ENCODE measurements at regions not wholly inside any gene's neighbourhood (a gene's known extent, or its start where the extent isn't known, plus 50 kb on each side); places are given as distances from the start of the nearest gene placed in this dataset.

- no peaks in the 10 kb centered on the region for H3K27me3 Mint-ChIP-seq (ENCODE audit: low read depth)
- no peak overlapping the region for H3K4me3 Mint-ChIP-seq
- CTCF ChIA-PET = interaction anchor here (1.2 kb wide), 1 partner anchor 125 kb away, joined by 3 read pairs; no protein-coding TSS in a partner anchor
- H3K36me3 Mint-ChIP-seq (ENCODE audit: low read depth) = no peaks in the 10 kb centered on the region
- H3K9me3 Mint-ChIP-seq = no peaks in the 10 kb centered on the region
- intact Hi-C loops (cut with micrococcal nuclease) = no loop called here
- no peak for DNase-seq
- H3K4me1 Mint-ChIP-seq (ENCODE audit: low read depth) = no peaks in the 10 kb centered on the region
- H3K27ac Mint-ChIP-seq = no peak overlapping the region
Measured at GRCh38 chr5:173753307-173754168, 134.6 kb upstream of the CPEB4 start.

- no peaks in the 10 kb centered on the region for H3K4me1 Mint-ChIP-seq (ENCODE audit: low read depth)
- intact Hi-C loops (cut with micrococcal nuclease) = no loop called here
- H3K4me3 Mint-ChIP-seq = no peak overlapping the region
- H3K27me3 Mint-ChIP-seq (ENCODE audit: low read depth) = no peaks in the 10 kb centered on the region
- CTCF ChIA-PET = no interaction called here
- DNase-seq = no peak
- H3K27ac Mint-ChIP-seq = no peak overlapping the region
- no peaks in the 10 kb centered on the region for H3K36me3 Mint-ChIP-seq (ENCODE audit: low read depth)
- no peaks in the 10 kb centered on the region for H3K9me3 Mint-ChIP-seq
Measured at GRCh38 chr5:173755319-173755718, 132.8 kb upstream of the CPEB4 start.

GRCh38 chr5:173757403-173758209 lies 130.5 kb upstream of the CPEB4 start:
- DNase-seq = no peak
- Mint-ChIP-seq H3K4me3 (no peak overlapping the region), H3K27ac (no peak overlapping the region), H3K27me3 (ENCODE audit: low read depth) (no peaks in the 10 kb centered on the region), H3K36me3 (ENCODE audit: low read depth) (no peaks in the 10 kb centered on the region), H3K9me3 (no peaks in the 10 kb centered on the region), H3K4me1 (ENCODE audit: low read depth) (no peaks in the 10 kb centered on the region)
- CTCF ChIA-PET = no interaction called here
- intact Hi-C loops (cut with micrococcal nuclease) = no loop called here

GRCh38 chr5:173758676-173759075 lies 129.5 kb upstream of the CPEB4 start:
- Mint-ChIP-seq H3K9me3 (no peaks in the 10 kb centered on the region), H3K4me3 (no peak overlapping the region), H3K4me1 (ENCODE audit: low read depth) (no peaks in the 10 kb centered on the region), H3K27ac (no peak overlapping the region), H3K27me3 (ENCODE audit: low read depth) (no peaks in the 10 kb centered on the region), H3K36me3 (ENCODE audit: low read depth) (no peaks in the 10 kb centered on the region)
- CTCF ChIA-PET = interaction anchor here (0.6 kb wide), 1 partner anchor 1191 kb away, joined by 3 read pairs; no protein-coding TSS in a partner anchor
- intact Hi-C loops (cut with micrococcal nuclease) = no loop called here
- DNase-seq = no peak

- no peaks in the 10 kb centered on the region for H3K9me3 Mint-ChIP-seq
- H3K27ac Mint-ChIP-seq = no peak overlapping the region
- no peak for DNase-seq
- CTCF ChIA-PET = interaction anchor here (0.6 kb wide), 1 partner anchor 140 kb away, joined by 3 read pairs; no protein-coding TSS in a partner anchor
- no peaks in the 10 kb centered on the region for H3K4me1 Mint-ChIP-seq (ENCODE audit: low read depth)
- no peaks in the 10 kb centered on the region for H3K27me3 Mint-ChIP-seq (ENCODE audit: low read depth)
- intact Hi-C loops (cut with micrococcal nuclease) = no loop called here
- H3K4me3 Mint-ChIP-seq = no peak overlapping the region
- no peaks in the 10 kb centered on the region for H3K36me3 Mint-ChIP-seq (ENCODE audit: low read depth)
Measured at GRCh38 chr5:173759691-173760090, 128.5 kb upstream of the CPEB4 start.

- no peaks in the 10 kb centered on the region for H3K9me3 Mint-ChIP-seq
- no peaks in the 10 kb centered on the region for H3K27me3 Mint-ChIP-seq (ENCODE audit: low read depth)
- no peak for DNase-seq
- H3K4me3 Mint-ChIP-seq = no peak overlapping the region
- H3K36me3 Mint-ChIP-seq (ENCODE audit: low read depth) = no peaks in the 10 kb centered on the region
- no peaks in the 10 kb centered on the region for H3K4me1 Mint-ChIP-seq (ENCODE audit: low read depth)
- CTCF ChIA-PET = interaction anchor here (0.6 kb wide), 1 partner anchor 90 kb away, joined by 3 read pairs; no protein-coding TSS in a partner anchor
- intact Hi-C loops (cut with micrococcal nuclease) = no loop called here
- no peak overlapping the region for H3K27ac Mint-ChIP-seq
Measured at GRCh38 chr5:173760461-173761177, 127.5 kb upstream of the CPEB4 start.

- no peaks in the 10 kb centered on the region for H3K4me1 Mint-ChIP-seq (ENCODE audit: low read depth)
- no peak overlapping the region for H3K27ac Mint-ChIP-seq
- no peak for DNase-seq
- CTCF ChIA-PET = no interaction called here
- no peaks in the 10 kb centered on the region for H3K27me3 Mint-ChIP-seq (ENCODE audit: low read depth)
- H3K4me3 Mint-ChIP-seq = no peak overlapping the region
- H3K9me3 Mint-ChIP-seq = no peaks in the 10 kb centered on the region
- intact Hi-C loops (cut with micrococcal nuclease) = no loop called here
- no peaks in the 10 kb centered on the region for H3K36me3 Mint-ChIP-seq (ENCODE audit: low read depth)
Measured at GRCh38 chr5:173761178-173761513, 127.0 kb upstream of the CPEB4 start.

- H3K4me1 Mint-ChIP-seq (ENCODE audit: low read depth) = no peaks in the 10 kb centered on the region
- H3K27me3 Mint-ChIP-seq (ENCODE audit: low read depth) = no peaks in the 10 kb centered on the region
- intact Hi-C loops (cut with micrococcal nuclease) = no loop called here
- H3K9me3 Mint-ChIP-seq = no peaks in the 10 kb centered on the region
- H3K27ac Mint-ChIP-seq = no peak overlapping the region
- no peak for DNase-seq
- no peaks in the 10 kb centered on the region for H3K36me3 Mint-ChIP-seq (ENCODE audit: low read depth)
- CTCF ChIA-PET = no interaction called here
- no peak overlapping the region for H3K4me3 Mint-ChIP-seq
Measured at GRCh38 chr5:173762045-173762444, 126.1 kb upstream of the CPEB4 start.

GRCh38 chr5:173762930-173763329 lies 125.2 kb upstream of the CPEB4 start:
- Mint-ChIP-seq H3K4me1 (ENCODE audit: low read depth) (no peaks in the 10 kb centered on the region), H3K9me3 (no peaks in the 10 kb centered on the region), H3K36me3 (ENCODE audit: low read depth) (no peaks in the 10 kb centered on the region), H3K4me3 (no peak overlapping the region), H3K27ac (no peak overlapping the region), H3K27me3 (ENCODE audit: low read depth) (no peaks in the 10 kb centered on the region)
- CTCF ChIA-PET = no interaction called here
- no peak for DNase-seq
- intact Hi-C loops (cut with micrococcal nuclease) = no loop called here

GRCh38 chr5:173763410-173763809 lies 124.7 kb upstream of the CPEB4 start:
- Mint-ChIP-seq H3K4me3 (no peak overlapping the region), H3K27ac (no peak overlapping the region), H3K4me1 (ENCODE audit: low read depth) (no peaks in the 10 kb centered on the region), H3K9me3 (no peaks in the 10 kb centered on the region), H3K36me3 (ENCODE audit: low read depth) (no peaks in the 10 kb centered on the region), H3K27me3 (ENCODE audit: low read depth) (no peaks in the 10 kb centered on the region)
- DNase-seq = no peak
- CTCF ChIA-PET = no interaction called here
- intact Hi-C loops (cut with micrococcal nuclease) = no loop called here

- Mint-ChIP-seq H3K27ac (no peak overlapping the region), H3K27me3 (ENCODE audit: low read depth) (no peaks in the 10 kb centered on the region), H3K36me3 (ENCODE audit: low read depth) (no peaks in the 10 kb centered on the region), H3K4me3 (no peak overlapping the region), H3K4me1 (ENCODE audit: low read depth) (no peaks in the 10 kb centered on the region), H3K9me3 (no peaks in the 10 kb centered on the region)
- CTCF ChIA-PET = no interaction called here
- intact Hi-C loops (cut with micrococcal nuclease) = no loop called here
- no peak for DNase-seq
Measured at GRCh38 chr5:173764332-173765028, 123.7 kb upstream of the CPEB4 start.

- H3K36me3 Mint-ChIP-seq (ENCODE audit: low read depth) = no peaks in the 10 kb centered on the region
- intact Hi-C loops (cut with micrococcal nuclease) = no loop called here
- no peak overlapping the region for H3K27ac Mint-ChIP-seq
- no peaks in the 10 kb centered on the region for H3K4me1 Mint-ChIP-seq (ENCODE audit: low read depth)
- CTCF ChIA-PET = no interaction called here
- no peaks in the 10 kb centered on the region for H3K27me3 Mint-ChIP-seq (ENCODE audit: low read depth)
- no peak for DNase-seq
- H3K9me3 Mint-ChIP-seq = no peaks in the 10 kb centered on the region
- H3K4me3 Mint-ChIP-seq = no peak overlapping the region
Measured at GRCh38 chr5:173765029-173765644, 123.0 kb upstream of the CPEB4 start.
